Ecto neural progenitor cell (in vitro differentiated cells): ENCODE measurements at regions not wholly inside any gene's neighbourhood (a gene's known extent, or its start where the extent isn't known, plus 50 kb on each side); places are given as distances from the start of the nearest gene placed in this dataset.

Source experiments
- DNase-seq: peaks from one replicate; pipeline ENCODE4 v3.0.0-alpha.2; 2018; ENCODE audit warnings: low spot score

GRCh38 chr14:58814466-58814865 lies 176.7 kb downstream of the DACT1 start:
- DNase-seq, result no peak

- no peak for DNase-seq
Observed at GRCh38 chr14:58815161-58815701, 177.5 kb downstream of the DACT1 start.

- no peak for DNase-seq
Observed at GRCh38 chr14:58815794-58816193, 178.0 kb downstream of the DACT1 start.

- DNase-seq, result no peak
Observed at GRCh38 chr14:58816416-58817115, 178.8 kb downstream of the DACT1 start.

- DNase-seq, result no peak
Observed at GRCh38 chr14:58817846-58818245, 180.1 kb downstream of the DACT1 start.

GRCh38 chr14:58820032-58820431 lies 182.3 kb downstream of the DACT1 start:
- DNase-seq, result no peak

GRCh38 chr14:58821421-58821820 lies 183.7 kb downstream of the DACT1 start:
- DNase-seq, result no peak

- DNase-seq, result no peak
Observed at GRCh38 chr14:58822856-58823255, 185.1 kb downstream of the DACT1 start.

- no peak for DNase-seq
Observed at GRCh38 chr14:58823312-58823711, 185.6 kb downstream of the DACT1 start.

- no peak for DNase-seq
Observed at GRCh38 chr14:58824106-58824505, 186.3 kb downstream of the DACT1 start.

- no peak for DNase-seq
Observed at GRCh38 chr14:58824796-58825195, 187.0 kb downstream of the DACT1 start.

GRCh38 chr14:58825606-58826005 lies 187.8 kb downstream of the DACT1 start:
- DNase-seq, result no peak

- no peak for DNase-seq
Observed at GRCh38 chr14:58826845-58827686, 189.3 kb downstream of the DACT1 start.

GRCh38 chr14:58828298-58828697 lies 190.5 kb downstream of the DACT1 start:
- DNase-seq, result no peak

- no peak for DNase-seq
Observed at GRCh38 chr14:58829594-58829993, 191.8 kb downstream of the DACT1 start.

GRCh38 chr14:58830121-58830520 lies 192.4 kb downstream of the DACT1 start:
- no peak for DNase-seq

GRCh38 chr14:58832095-58832521 lies 194.3 kb downstream of the DACT1 start:
- DNase-seq, result no peak

GRCh38 chr14:58833634-58834378 lies 196.0 kb downstream of the DACT1 start:
- no peak for DNase-seq

GRCh38 chr14:58836303-58836974 lies 198.7 kb downstream of the DACT1 start:
- DNase-seq, result no peak

- no peak for DNase-seq
Observed at GRCh38 chr14:58839233-58839632, 201.5 kb downstream of the DACT1 start.

- DNase-seq, result no peak
Observed at GRCh38 chr14:58844544-58844943, 206.8 kb downstream of the DACT1 start.
